ENCODE measurements at regions not wholly inside any gene's neighbourhood (a gene's known extent, or its start where the extent isn't known, plus 50 kb on each side); places are given as distances from the start of the nearest gene placed in this dataset.

GRCh38 chr13:26456650-26457049, 100.8 kb upstream of the WASF3 start:
- TF ChIP-seq SUZ12 (IDR thresholded peaks at IDR 0.05; ENCODE audit: extremely low read depth, insufficient read depth, insufficient read length): no peak
- no peak for TF ChIP-seq ZNF274 (IDR thresholded peaks at IDR 0.05; ENCODE audit: low read depth, low read length)
- no peak for TF ChIP-seq YY1 (IDR thresholded peaks at IDR 0.05; ENCODE audit: insufficient read depth, insufficient read length)
- H3K27me3 ChIP-seq (ENCODE audit: insufficient read depth, insufficient read length): no peaks in the 10 kb centered on the region

GRCh38 chr13:26457212-26457611, 100.3 kb upstream of the WASF3 start:
- Histone ChIP-seq H3K9ac (ENCODE audit: insufficient read length, low read depth) (no peak overlapping the region), H3K36me3 (ENCODE audit: insufficient read depth, insufficient read length, low read length) (no peaks in the 10 kb centered on the region), H3K4me3 (ENCODE audit: insufficient read length, low read depth) (no peak overlapping the region), H3K9me3 (ENCODE audit: insufficient read depth, low read length) (no peaks in the 10 kb centered on the region), H3K4me1 (ENCODE audit: insufficient read depth, insufficient read length) (no peaks in the 10 kb centered on the region), H3K27me3 (ENCODE audit: insufficient read depth, insufficient read length) (no peaks in the 10 kb centered on the region)
- TF ChIP-seq YY1 (IDR thresholded peaks at IDR 0.05; ENCODE audit: insufficient read depth, insufficient read length) (no peak), SUZ12 (IDR thresholded peaks at IDR 0.05; ENCODE audit: extremely low read depth, insufficient read depth, insufficient read length) (no peak), ZNF274 (IDR thresholded peaks at IDR 0.05; ENCODE audit: low read depth, low read length) (no peak)
- DNase-seq (ENCODE audit: low read depth, low spot score): no peak

More at GRCh38 chr13:26456650-26457049, 100.8 kb upstream of the WASF3 start:
- Histone ChIP-seq H3K9me3 (ENCODE audit: insufficient read depth, low read length) (no peaks in the 10 kb centered on the region), H3K4me1 (ENCODE audit: insufficient read depth, insufficient read length) (no peaks in the 10 kb centered on the region), H3K36me3 (ENCODE audit: insufficient read depth, insufficient read length, low read length) (no peaks in the 10 kb centered on the region), H3K9ac (ENCODE audit: insufficient read length, low read depth) (no peak overlapping the region), H3K4me3 (ENCODE audit: insufficient read length, low read depth) (no peak overlapping the region)
- DNase-seq (ENCODE audit: low read depth, low spot score): no peak

- no peaks in the 10 kb centered on the region for H3K9me3 ChIP-seq (ENCODE audit: insufficient read depth, low read length)
- no peaks in the 10 kb centered on the region for H3K36me3 ChIP-seq (ENCODE audit: insufficient read depth, insufficient read length, low read length)
- no peaks in the 10 kb centered on the region for H3K4me1 ChIP-seq (ENCODE audit: insufficient read depth, insufficient read length)
- no peaks in the 10 kb centered on the region for H3K27me3 ChIP-seq (ENCODE audit: insufficient read depth, insufficient read length)
- DNase-seq (ENCODE audit: low read depth, low spot score): no peak
- H3K9ac ChIP-seq (ENCODE audit: insufficient read length, low read depth): no peak overlapping the region
- H3K4me3 ChIP-seq (ENCODE audit: insufficient read length, low read depth): no peak overlapping the region
- TF ChIP-seq YY1 (IDR thresholded peaks at IDR 0.05; ENCODE audit: insufficient read depth, insufficient read length): no peak
- no peak for TF ChIP-seq SUZ12 (IDR thresholded peaks at IDR 0.05; ENCODE audit: extremely low read depth, insufficient read depth, insufficient read length)
- TF ChIP-seq ZNF274 (IDR thresholded peaks at IDR 0.05; ENCODE audit: low read depth, low read length): no peak
These were observed 99.2 kb upstream of the WASF3 start for GRCh38 chr13:26458196-26458749.

GRCh38 chr13:26459276-26460131, 98.0 kb upstream of the WASF3 start:
- Histone ChIP-seq H3K4me1 (ENCODE audit: insufficient read depth, insufficient read length) (no peaks in the 10 kb centered on the region), H3K27me3 (ENCODE audit: insufficient read depth, insufficient read length) (no peaks in the 10 kb centered on the region), H3K9ac (ENCODE audit: insufficient read length, low read depth) (no peak overlapping the region), H3K4me3 (ENCODE audit: insufficient read length, low read depth) (no peak overlapping the region), H3K36me3 (ENCODE audit: insufficient read depth, insufficient read length, low read length) (no peaks in the 10 kb centered on the region), H3K9me3 (ENCODE audit: insufficient read depth, low read length) (no peaks in the 10 kb centered on the region)
- TF ChIP-seq SUZ12 (IDR thresholded peaks at IDR 0.05; ENCODE audit: extremely low read depth, insufficient read depth, insufficient read length): no peak
- no peak for TF ChIP-seq ZNF274 (IDR thresholded peaks at IDR 0.05; ENCODE audit: low read depth, low read length)
- TF ChIP-seq YY1 (IDR thresholded peaks at IDR 0.05; ENCODE audit: insufficient read depth, insufficient read length): no peak
- DNase-seq (ENCODE audit: low read depth, low spot score): no peak

GRCh38 chr13:26460648-26461047, 96.8 kb upstream of the WASF3 start:
- Histone ChIP-seq H3K27me3 (ENCODE audit: insufficient read depth, insufficient read length) (no peaks in the 10 kb centered on the region), H3K4me1 (ENCODE audit: insufficient read depth, insufficient read length) (no peaks in the 10 kb centered on the region), H3K4me3 (ENCODE audit: insufficient read length, low read depth) (no peak overlapping the region), H3K36me3 (ENCODE audit: insufficient read depth, insufficient read length, low read length) (no peaks in the 10 kb centered on the region), H3K9me3 (ENCODE audit: insufficient read depth, low read length) (no peaks in the 10 kb centered on the region), H3K9ac (ENCODE audit: insufficient read length, low read depth) (no peak overlapping the region)
- no peak for DNase-seq (ENCODE audit: low read depth, low spot score)
- TF ChIP-seq YY1 (IDR thresholded peaks at IDR 0.05; ENCODE audit: insufficient read depth, insufficient read length) (no peak), ZNF274 (IDR thresholded peaks at IDR 0.05; ENCODE audit: low read depth, low read length) (no peak), SUZ12 (IDR thresholded peaks at IDR 0.05; ENCODE audit: extremely low read depth, insufficient read depth, insufficient read length) (no peak)

- Histone ChIP-seq H3K9ac (ENCODE audit: insufficient read length, low read depth) (no peak overlapping the region), H3K36me3 (ENCODE audit: insufficient read depth, insufficient read length, low read length) (no peaks in the 10 kb centered on the region), H3K4me3 (ENCODE audit: insufficient read length, low read depth) (no peak overlapping the region), H3K4me1 (ENCODE audit: insufficient read depth, insufficient read length) (no peaks in the 10 kb centered on the region), H3K9me3 (ENCODE audit: insufficient read depth, low read length) (no peaks in the 10 kb centered on the region), H3K27me3 (ENCODE audit: insufficient read depth, insufficient read length) (no peaks in the 10 kb centered on the region)
- DNase-seq (ENCODE audit: low read depth, low spot score): no peak
- no peak for TF ChIP-seq SUZ12 (IDR thresholded peaks at IDR 0.05; ENCODE audit: extremely low read depth, insufficient read depth, insufficient read length)
- no peak for TF ChIP-seq ZNF274 (IDR thresholded peaks at IDR 0.05; ENCODE audit: low read depth, low read length)
- no peak for TF ChIP-seq YY1 (IDR thresholded peaks at IDR 0.05; ENCODE audit: insufficient read depth, insufficient read length)
These were observed 94.2 kb upstream of the WASF3 start for GRCh38 chr13:26463296-26463695.

GRCh38 chr13:26463848-26464247, 93.6 kb upstream of the WASF3 start:
- Histone ChIP-seq H3K4me3 (ENCODE audit: insufficient read length, low read depth) (no peak overlapping the region), H3K36me3 (ENCODE audit: insufficient read depth, insufficient read length, low read length) (no peaks in the 10 kb centered on the region), H3K9ac (ENCODE audit: insufficient read length, low read depth) (no peak overlapping the region), H3K27me3 (ENCODE audit: insufficient read depth, insufficient read length) (no peaks in the 10 kb centered on the region), H3K4me1 (ENCODE audit: insufficient read depth, insufficient read length) (no peaks in the 10 kb centered on the region), H3K9me3 (ENCODE audit: insufficient read depth, low read length) (no peaks in the 10 kb centered on the region)
- TF ChIP-seq ZNF274 (IDR thresholded peaks at IDR 0.05; ENCODE audit: low read depth, low read length) (no peak), SUZ12 (IDR thresholded peaks at IDR 0.05; ENCODE audit: extremely low read depth, insufficient read depth, insufficient read length) (no peak), YY1 (IDR thresholded peaks at IDR 0.05; ENCODE audit: insufficient read depth, insufficient read length) (no peak)
- no peak for DNase-seq (ENCODE audit: low read depth, low spot score)
